Posterior vena cava (tissue), 2 donors: ENCODE measurements at regions not wholly inside any gene's neighbourhood (a gene's known extent, or its start where the extent isn't known, plus 50 kb on each side); places are given as distances from the start of the nearest gene placed in this dataset.

Experiments
- DNase-seq: peaks from one replicate; pipeline ENCODE4 v3.0.0-alpha.2; 2020; ENCODE audit warnings: low spot score
- intact Hi-C, 2 donors: fragments of 100-400 bp; cut with DNase I; formaldehyde crosslinking; loops; one replicate each; pipeline versions ENCODE4 v1.14.1 to v1.14.2; 2022 to 2023
- donor health status: DM: yes; HTN: yes; CAD: no.
- donor health status: DM: yes; HTN: yes; CAD: no.

GRCh38 chr6:6892744-6893583 lies 214.8 kb upstream of the RREB1 start:
- no peak for DNase-seq
- intact Hi-C loops, result no loop called here

GRCh38 chr6:6893701-6894100 lies 214.1 kb upstream of the RREB1 start:
- DNase-seq, result no peak
- intact Hi-C loops, result no loop called here

- no peak for DNase-seq
- intact Hi-C loops, result no loop called here
These were observed 211.8 kb upstream of the RREB1 start for GRCh38 chr6:6895929-6896328.

GRCh38 chr6:6897140-6897539 lies 210.6 kb upstream of the RREB1 start:
- DNase-seq, result no peak
- intact Hi-C loops, result no loop called here

- no peak for DNase-seq
- intact Hi-C loops, result no loop called here
These were observed 207.1 kb upstream of the RREB1 start for GRCh38 chr6:6900569-6901204.

- intact Hi-C loops, result no loop called here
- DNase-seq, result no peak
These were observed 206.5 kb upstream of the RREB1 start for GRCh38 chr6:6901205-6901719.

- intact Hi-C loops, result no loop called here
- DNase-seq, result no peak
These were observed 205.8 kb upstream of the RREB1 start for GRCh38 chr6:6901945-6902344.

GRCh38 chr6:6905961-6906518 lies 201.7 kb upstream of the RREB1 start:
- no peak for DNase-seq
- intact Hi-C loops, result no loop called here

- intact Hi-C loops, result no loop called here
These were observed 201.1 kb upstream of the RREB1 start for GRCh38 chr6:6906570-6907213.

GRCh38 chr6:6907286-6907685 lies 200.5 kb upstream of the RREB1 start:
- no peak for DNase-seq
- intact Hi-C loops, result no loop called here

More at GRCh38 chr6:6906570-6907213, 201.1 kb upstream of the RREB1 start:
- no peak for DNase-seq

GRCh38 chr6:6908121-6908520 lies 199.6 kb upstream of the RREB1 start:
- DNase-seq, result no peak
- intact Hi-C loops, result no loop called here

GRCh38 chr6:6909111-6909510 lies 198.7 kb upstream of the RREB1 start:
- intact Hi-C loops, result no loop called here
- no peak for DNase-seq

- no peak for DNase-seq
- intact Hi-C loops, result loop anchor here in 1 of 2 donors (1.0 kb wide), 1 partner anchor 12 kb away; no protein-coding TSS in a partner anchor
These were observed 196.9 kb upstream of the RREB1 start for GRCh38 chr6:6910734-6911295.

- intact Hi-C loops, result no loop called here
- DNase-seq, result no peak
These were observed 196.4 kb upstream of the RREB1 start for GRCh38 chr6:6911391-6911790.

- intact Hi-C loops, result no loop called here
- DNase-seq, result no peak
These were observed 194.7 kb upstream of the RREB1 start for GRCh38 chr6:6912817-6913744.

GRCh38 chr6:6915219-6915618 lies 192.5 kb upstream of the RREB1 start:
- no peak for DNase-seq
- intact Hi-C loops, result no loop called here

- intact Hi-C loops, result no loop called here
- no peak for DNase-seq
These were observed 191.8 kb upstream of the RREB1 start for GRCh38 chr6:6915813-6916547.

GRCh38 chr6:6916598-6916997 lies 191.2 kb upstream of the RREB1 start:
- DNase-seq, result no peak
- intact Hi-C loops, result no loop called here
